HepG2 (cell line): ENCODE measurements at regions not wholly inside any gene's neighbourhood (a gene's known extent, or its start where the extent isn't known, plus 50 kb on each side); places are given as distances from the start of the nearest gene placed in this dataset.

Experiments
- ATAC-seq: fragments of 200-7000 bp; cut with Tn5 transposase; 3 replicates; pipeline ENCODE4 v1.9.1; 2020; ENCODE audit warnings: mild to moderate bottlenecking, moderate library complexity
- BruUV-seq: library from RNA; stranded (reverse); fragments of 400-500 nt; replicated peaks from 2 replicates; lab custom pipeline; 2021; lab: Mats Ljungman, UMichigan
- CTCF ChIA-PET: fragments of 300-600 bp; formaldehyde crosslinking; extraction: SDS; loops from one replicate; lab custom pipeline; 2021; ENCODE audit warnings: low total read pairs, inconsistent platforms, low intra/inter-chr PET ratio; lab: Yijun Ruan, JAX
- POLR2A ChIA-PET: fragments of 350-600 bp; sonication (Branson Sonifier 250); formaldehyde crosslinking; loops from one replicate; lab custom pipeline; 2020; ENCODE audit warnings: antibody characterized with exemption, inconsistent platforms; lab: Yijun Ruan, JAX
- DNase-seq: peaks from one replicate; pipeline ENCODE4 v3.0.0-alpha.2; 2015; ENCODE audit warnings: low spot score
- FAIRE-seq: peaks from 3 replicates; lab custom pipeline; 2011; peaks lifted over from hg19 to GRCh38; lab: Jason Lieb, UNC
- H2AFZ ChIP-seq: one replicate; pipeline ENCODE4 v1.6.1; 2011; ENCODE audit warnings: low read length, inconsistent platforms
- H3K27ac ChIP-seq: fragments of 300-600 bp; 3 replicates; pipeline ENCODE4 v1.8.0; 2011; ENCODE audit warnings: mixed run types, mild to moderate bottlenecking, mixed read lengths, low read length, inconsistent platforms; ENCODE audit not compliant: insufficient read depth; ENCODE audit errors: extremely low read length
- H3K27me3 ChIP-seq, 2 experiments: fragments of 200-600 bp in 1 of 2; 2 replicates in 1 of 2; 3 replicates in 1 of 2; pipeline versions ENCODE4 v1.6.0 to v1.8.0; 2011; ENCODE audit warnings: low read length in 2 of 2, mild to moderate bottlenecking in 2 of 2, moderate library complexity in 2 of 2, inconsistent platforms in 1 of 2; ENCODE audit not compliant: insufficient read depth in 2 of 2, control insufficient read depth in 1 of 2
- H3K36me3 ChIP-seq, 2 experiments: fragments of 200-600 bp in 1 of 2; replicated peaks in 1 of 2; 2 replicates in 1 of 2; 3 replicates in 1 of 2; pipeline versions ENCODE4 v1.5.1 to v1.8.0; 2011; ENCODE audit warnings: low read length in 2 of 2, inconsistent platforms in 1 of 2; ENCODE audit not compliant: insufficient read depth in 2 of 2, control insufficient read depth in 1 of 2
- H3K4me1 ChIP-seq: 2 replicates; pipeline ENCODE4 v1.5.1; 2012; ENCODE audit warnings: low read length, inconsistent platforms; ENCODE audit not compliant: insufficient read depth
- H3K4me2 ChIP-seq: 2 replicates; pipeline ENCODE4 v1.6.0; 2011; ENCODE audit warnings: low read depth, low read length, inconsistent platforms
- H3K4me3 ChIP-seq, 3 experiments: fragments of 200-600 bp in 1 of 3; sonication (generic), shearing (Covaris generic) in 1 of 3; replicated peaks in 1 of 3; 2 replicates each; pipeline ENCODE4 v1.5.1; 2011 to 2016; ENCODE audit warnings: low read length in 3 of 3, inconsistent platforms in 2 of 3, low read depth in 2 of 3, mild to moderate bottlenecking in 2 of 3, control low read depth in 1 of 3, mixed read lengths in 1 of 3; ENCODE audit not compliant: insufficient read depth in 1 of 3
- H3K79me2 ChIP-seq: one replicate; pipeline ENCODE4 v1.6.1; 2011; ENCODE audit warnings: low read length, inconsistent platforms; ENCODE audit not compliant: insufficient read depth
- H3K9ac ChIP-seq: 2 replicates; pipeline ENCODE4 v1.6.0; 2011; ENCODE audit warnings: mild to moderate bottlenecking, low read depth, low read length, inconsistent platforms; ENCODE audit not compliant: insufficient read depth
- H3K9me3 ChIP-seq: 2 replicates; pipeline ENCODE4 v1.5.1; 2012; ENCODE audit warnings: mild to moderate bottlenecking, low read length
- H4K20me1 ChIP-seq: 2 replicates; pipeline ENCODE4 v1.6.0; 2011; ENCODE audit warnings: inconsistent platforms, mild to moderate bottlenecking, low read length, moderate library complexity; ENCODE audit not compliant: insufficient read depth
- CBX2 ChIP-seq, 2 experiments: fragments of 200-600 bp in 1 of 2; sonication (generic); formaldehyde crosslinking in 1 of 2; IDR thresholded peaks; 2 replicates each; pipeline versions ENCODE4 v1.7.0 to v1.8.1; 2018 to 2022; ENCODE audit warnings: low read depth in 2 of 2, low read length in 1 of 2, mild to moderate bottlenecking in 1 of 2, missing genetic modification reagents in 1 of 2
- JDP2 ChIP-seq: sonication (generic); formaldehyde crosslinking; IDR thresholded peaks from 2 replicates; pipeline ENCODE4 v1.8.1; 2022; ENCODE audit warnings: missing genetic modification reagents, borderline replicate concordance
- KAT7 ChIP-seq: IDR thresholded peaks from 2 replicates; pipeline ENCODE4 v1.6.1; 2018; ENCODE audit warnings: borderline replicate concordance, missing compliant biosample characterization
- KAT8 ChIP-seq: IDR thresholded peaks from 2 replicates; pipeline ENCODE4 v1.6.1; 2016; ENCODE audit warnings: missing genetic modification reagents, missing compliant biosample characterization
- PLRG1 ChIP-seq: fragments of 450-650 bp; conservative IDR thresholded peaks from 2 replicates; pipeline ENCODE4 v1.6.1; 2016
- ZBTB7B ChIP-seq: sonication (generic); formaldehyde crosslinking; IDR thresholded peaks from 2 replicates; pipeline ENCODE4 v1.4.0; 2020; ENCODE audit warnings: missing genetic modification reagents
- ZKSCAN5 ChIP-seq: sonication (generic); formaldehyde crosslinking; IDR thresholded peaks from 2 replicates; pipeline ENCODE4 v1.5.1; 2020; ENCODE audit warnings: mild to moderate bottlenecking, missing genetic modification reagents
- ZNF224 ChIP-seq: sonication (generic); formaldehyde crosslinking; IDR thresholded peaks from 2 replicates; pipeline ENCODE4 v1.5.0; 2020; ENCODE audit warnings: mild to moderate bottlenecking, missing genetic modification reagents
- ZSCAN31 ChIP-seq: sonication (generic); formaldehyde crosslinking; IDR thresholded peaks from 2 replicates; pipeline ENCODE4 v1.5.0; 2020; ENCODE audit warnings: low read depth, mild to moderate bottlenecking, missing genetic modification reagents
- WGBS: methylation state at CpG from one replicate; pipeline ENCODE4 v1.1.6; 2017; ENCODE audit warnings: low lambda C conversion rate; 5-methylcytosine and 5-hydroxymethylcytosine counted together
- in situ Hi-C: cut with HindIII; loops from 2 replicates; pipeline ENCODE4 v1.10.0; 2017; ENCODE audit warnings: low pct_unique_long_range_greater_than_20kb; ENCODE audit not compliant: extremely low pct_ligation_motif_present
- intact Hi-C: fragments of 100-400 bp; cut with micrococcal nuclease; formaldehyde crosslinking; loops from one replicate; pipeline ENCODE4 v1.10.0; 2022; ENCODE audit not compliant: unreplicated experiment
- TF ChIP-seq, protein P1 (sequence below): IDR thresholded peaks from 2 replicates; pipeline ENCODE4 v1.6.1; 2016; ENCODE audit warnings: low read depth
- TF ChIP-seq, protein P2 (sequence below): sonication (generic); formaldehyde crosslinking; IDR thresholded peaks from 2 replicates; pipeline ENCODE4 v1.8.0; 2022; ENCODE audit warnings: missing genetic modification reagents, mild to moderate bottlenecking, inconsistent platforms, borderline replicate concordance
- TF ChIP-seq, protein P3 (sequence below): sonication (generic); formaldehyde crosslinking; IDR thresholded peaks from 2 replicates; pipeline ENCODE4 v1.5.0; 2020; ENCODE audit warnings: missing genetic modification reagents

DNA sequence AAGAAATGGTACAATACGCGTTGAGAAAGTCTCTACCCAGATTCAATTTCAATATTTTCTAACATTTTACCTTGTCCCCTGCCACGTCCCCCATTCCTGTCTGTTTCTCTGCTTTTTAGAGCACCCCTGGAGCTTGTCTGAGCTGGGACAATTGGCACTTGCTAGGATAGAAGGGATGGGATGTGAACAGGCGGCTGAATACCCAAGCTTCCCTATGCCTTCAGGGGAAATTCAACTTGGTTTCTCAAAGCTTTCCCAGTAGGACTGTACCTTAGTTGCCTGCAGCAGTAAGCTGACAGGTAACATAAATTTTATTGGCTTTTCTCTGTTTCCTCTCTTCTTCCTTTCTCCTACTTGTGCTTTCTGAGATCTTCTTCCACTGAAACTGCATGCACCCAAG lies 1663.3 kb downstream of the EFNB2 start:
- no peak overlapping the region for H3K4me3 ChIP-seq
- no peaks in the 10 kb centered on the region for H3K79me2 ChIP-seq
- intact Hi-C loops (no loop called here), in situ Hi-C loops (no loop called here)
- no peaks in the 10 kb centered on the region for H3K36me3 ChIP-seq
- no peak for ATAC-seq
- no peaks in the 10 kb centered on the region for H4K20me1 ChIP-seq
- no peak for DNase-seq
- 0% methylated on average over 4 of the region's 4 CpGs for WGBS
- no peak overlapping the region for H3K4me2 ChIP-seq
- no peak overlapping the region for H3K9ac ChIP-seq
- no peak for TF ChIP-seq KAT7 (CRISPR knock-in tag)
- TF ChIP-seq ZSCAN31 (CRISPR knock-in tag): no peak
- TF ChIP-seq ZBTB7B (CRISPR knock-in tag): no peak
- TF ChIP-seq, protein P1, sequence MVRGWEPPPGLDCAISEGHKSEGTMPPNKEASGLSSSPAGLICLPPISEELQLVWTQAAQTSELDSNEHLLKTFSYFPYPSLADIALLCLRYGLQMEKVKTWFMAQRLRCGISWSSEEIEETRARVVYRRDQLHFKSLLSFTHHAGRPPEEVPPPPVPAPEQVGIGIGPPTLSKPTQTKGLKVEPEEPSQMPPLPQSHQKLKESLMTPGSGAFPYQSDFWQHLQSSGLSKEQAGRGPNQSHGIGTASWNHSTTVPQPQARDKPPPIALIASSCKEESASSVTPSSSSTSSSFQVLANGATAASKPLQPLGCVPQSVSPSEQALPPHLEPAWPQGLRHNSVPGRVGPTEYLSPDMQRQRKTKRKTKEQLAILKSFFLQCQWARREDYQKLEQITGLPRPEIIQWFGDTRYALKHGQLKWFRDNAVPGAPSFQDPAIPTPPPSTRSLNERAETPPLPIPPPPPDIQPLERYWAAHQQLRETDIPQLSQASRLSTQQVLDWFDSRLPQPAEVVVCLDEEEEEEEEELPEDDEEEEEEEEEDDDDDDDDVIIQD (CRISPR knock-in tag): no peak
- no peak for TF ChIP-seq ZKSCAN5
- TF ChIP-seq CBX2 (IDR thresholded peaks at IDR 0.05; ENCODE audit: low read depth, low read length): no peak
- no peak for TF ChIP-seq CBX2 (CRISPR knock-in tag; IDR thresholded peaks at IDR 0.05; ENCODE audit: low read depth)
- no peak for TF ChIP-seq KAT8 (CRISPR knock-in tag)
- TF ChIP-seq ZNF224 (CRISPR knock-in tag): no peak
- TF ChIP-seq, protein P2, sequence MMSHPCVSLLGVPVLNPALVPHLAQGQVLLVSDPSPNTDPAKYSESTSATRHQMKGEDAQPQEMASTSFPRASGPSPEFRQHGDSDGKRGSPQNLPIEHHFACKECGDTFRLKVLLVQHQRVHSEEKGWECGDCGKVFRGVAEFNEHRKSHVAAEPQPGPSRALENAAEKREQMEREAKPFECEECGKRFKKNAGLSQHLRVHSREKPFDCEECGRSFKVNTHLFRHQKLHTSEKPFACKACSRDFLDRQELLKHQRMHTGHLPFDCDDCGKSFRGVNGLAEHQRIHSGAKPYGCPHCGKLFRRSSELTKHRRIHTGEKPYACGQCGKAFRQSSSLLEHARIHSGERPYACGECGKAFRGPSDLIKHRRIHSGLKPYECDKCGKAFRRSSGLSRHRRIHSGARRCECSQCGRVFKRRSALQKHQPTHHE (CRISPR knock-in tag): no peak
- no peak for TF ChIP-seq PLRG1
- TF ChIP-seq, protein P3, sequence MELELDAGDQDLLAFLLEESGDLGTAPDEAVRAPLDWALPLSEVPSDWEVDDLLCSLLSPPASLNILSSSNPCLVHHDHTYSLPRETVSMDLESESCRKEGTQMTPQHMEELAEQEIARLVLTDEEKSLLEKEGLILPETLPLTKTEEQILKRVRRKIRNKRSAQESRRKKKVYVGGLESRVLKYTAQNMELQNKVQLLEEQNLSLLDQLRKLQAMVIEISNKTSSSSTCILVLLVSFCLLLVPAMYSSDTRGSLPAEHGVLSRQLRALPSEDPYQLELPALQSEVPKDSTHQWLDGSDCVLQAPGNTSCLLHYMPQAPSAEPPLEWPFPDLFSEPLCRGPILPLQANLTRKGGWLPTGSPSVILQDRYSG (CRISPR knock-in tag): no peak
- TF ChIP-seq JDP2 (CRISPR knock-in tag): no peak
- POLR2A ChIA-PET: no interaction called here
- H3K27ac ChIP-seq: no peak overlapping the region
- no peaks in the 10 kb centered on the region for H3K27me3 ChIP-seq
- no peak overlapping the region for H2AFZ ChIP-seq
- CTCF ChIA-PET: no interaction called here
- BruUV-seq: no TSS peak
- peaks cover 49% of the 10 kb centered on the region for H3K9me3 ChIP-seq
- H3K4me1 ChIP-seq: no peaks in the 10 kb centered on the region
- FAIRE-seq: no peak
